ENCODE measurements at regions not wholly inside any gene's neighbourhood (a gene's known extent, or its start where the extent isn't known, plus 50 kb on each side); places are given as distances from the start of the nearest gene placed in this dataset.

DNA sequence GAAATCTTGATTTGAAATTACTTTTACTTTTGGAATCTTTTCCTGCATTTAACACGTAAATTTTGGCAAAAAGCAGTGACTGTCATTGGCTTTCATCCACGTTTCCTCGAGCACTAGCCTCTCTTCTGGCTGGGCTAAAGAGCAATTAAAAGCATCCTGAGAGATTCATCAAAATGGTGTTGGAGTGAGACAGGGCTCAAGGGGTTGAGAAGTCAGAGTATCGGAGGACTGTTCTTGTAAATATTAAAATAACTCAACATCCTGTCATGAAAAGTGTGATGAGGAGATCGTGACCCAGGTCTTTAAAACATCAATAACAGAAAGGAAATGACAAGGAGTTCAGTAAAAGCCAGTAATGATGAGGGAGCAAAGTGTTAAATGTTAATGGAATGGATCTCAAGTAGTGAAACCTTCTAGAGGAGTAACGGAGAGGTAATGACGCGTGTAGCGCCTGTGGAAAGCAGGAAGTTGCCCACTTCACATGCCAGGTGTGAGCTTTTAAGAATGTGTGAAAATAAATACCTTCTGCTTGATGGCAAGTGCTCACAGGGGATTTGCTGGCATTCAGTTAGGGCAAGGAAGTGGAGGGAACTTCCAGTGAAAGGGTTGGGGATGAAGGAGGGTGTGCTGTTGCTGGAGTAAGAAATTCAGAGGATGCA is 754.4 kb downstream of the ADCYAP1 start:
- no peak for TF ChIP-seq POLR2A (IDR thresholded peaks at IDR 0.05)
- TF ChIP-seq, protein P1, sequence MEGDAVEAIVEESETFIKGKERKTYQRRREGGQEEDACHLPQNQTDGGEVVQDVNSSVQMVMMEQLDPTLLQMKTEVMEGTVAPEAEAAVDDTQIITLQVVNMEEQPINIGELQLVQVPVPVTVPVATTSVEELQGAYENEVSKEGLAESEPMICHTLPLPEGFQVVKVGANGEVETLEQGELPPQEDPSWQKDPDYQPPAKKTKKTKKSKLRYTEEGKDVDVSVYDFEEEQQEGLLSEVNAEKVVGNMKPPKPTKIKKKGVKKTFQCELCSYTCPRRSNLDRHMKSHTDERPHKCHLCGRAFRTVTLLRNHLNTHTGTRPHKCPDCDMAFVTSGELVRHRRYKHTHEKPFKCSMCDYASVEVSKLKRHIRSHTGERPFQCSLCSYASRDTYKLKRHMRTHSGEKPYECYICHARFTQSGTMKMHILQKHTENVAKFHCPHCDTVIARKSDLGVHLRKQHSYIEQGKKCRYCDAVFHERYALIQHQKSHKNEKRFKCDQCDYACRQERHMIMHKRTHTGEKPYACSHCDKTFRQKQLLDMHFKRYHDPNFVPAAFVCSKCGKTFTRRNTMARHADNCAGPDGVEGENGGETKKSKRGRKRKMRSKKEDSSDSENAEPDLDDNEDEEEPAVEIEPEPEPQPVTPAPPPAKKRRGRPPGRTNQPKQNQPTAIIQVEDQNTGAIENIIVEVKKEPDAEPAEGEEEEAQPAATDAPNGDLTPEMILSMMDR (IDR thresholded peaks at IDR 0.05): no peak

Measured in right lobe of liver (tissue), 4 donors.